Activated B cell treated with CpG ODN at 0.5 μM for 24 hours (primary cell): ENCODE measurements at regions not wholly inside any gene's neighbourhood (a gene's known extent, or its start where the extent isn't known, plus 50 kb on each side); places are given as distances from the start of the nearest gene placed in this dataset.

Source experiments
- ATAC-seq: fragments of 200-7000 bp; cut with Tn5 transposase; one replicate; pipeline ENCODE4 v1.10.0; 2021; ENCODE audit warnings: low read depth, mild to moderate bottlenecking, moderate library complexity
- CTCF ChIA-PET: fragments of 350-600 bp; sonication (Branson Sonifier 250); formaldehyde crosslinking; loops from one replicate; lab custom pipeline; 2021; ENCODE audit warnings: antibody characterized with exemption; lab: Charles Lee
- POLR2A ChIA-PET: fragments of 350-600 bp; sonication (Branson Sonifier 250); formaldehyde crosslinking; loops from one replicate; lab custom pipeline; 2021; ENCODE audit warnings: antibody characterized with exemption; lab: Charles Lee
- DNase-seq: peaks from one replicate; pipeline ENCODE4 v3.0.0; 2022
- H3K27ac Mint-ChIP-seq: one replicate; pipeline ENCODE4 v1.8.0; 2020; ENCODE audit warnings: mixed read lengths
- H3K27me3 Mint-ChIP-seq: one replicate; pipeline ENCODE4 v1.8.0; 2021; ENCODE audit warnings: mixed read lengths
- H3K36me3 Mint-ChIP-seq: one replicate; pipeline ENCODE4 v1.8.0; 2021; ENCODE audit warnings: low read depth, mixed read lengths
- H3K4me1 Mint-ChIP-seq: one replicate; pipeline ENCODE4 v1.8.0; 2021; ENCODE audit warnings: mixed read lengths
- H3K4me3 Mint-ChIP-seq: one replicate; pipeline ENCODE4 v1.8.0; 2020; ENCODE audit warnings: mild to moderate bottlenecking, mixed read lengths
- H3K9me3 Mint-ChIP-seq: one replicate; pipeline ENCODE4 v1.8.0; 2020; ENCODE audit warnings: mixed read lengths
- CTCF ChIP-seq: fragments of 200-600 bp; IDR thresholded peaks from one replicate; pipeline ENCODE4 v1.8.0; 2022; ENCODE audit warnings: antibody characterized with exemption, mild to moderate bottlenecking
- intact Hi-C: fragments of 100-400 bp; cut with micrococcal nuclease; formaldehyde crosslinking; loops from one replicate; pipeline ENCODE4 v1.15.1; 2024

GRCh38 chr1:22259551-22260282, 116.8 kb upstream of the WNT4 start:
- no peak overlapping the region for H3K4me3 Mint-ChIP-seq
- DNase-seq = no peak
- H3K27me3 Mint-ChIP-seq = peaks cover 3% of the 10 kb centered on the region
- no peak for ATAC-seq
- no peak overlapping the region for H3K27ac Mint-ChIP-seq
- H3K4me1 Mint-ChIP-seq = peaks cover 8% of the 10 kb centered on the region
- no peaks in the 10 kb centered on the region for H3K9me3 Mint-ChIP-seq
- no peak for TF ChIP-seq CTCF
- H3K36me3 Mint-ChIP-seq = no peaks in the 10 kb centered on the region
- intact Hi-C loops = no loop called here
- ChIA-PET CTCF (no interaction called here), POLR2A (no interaction called here)

GRCh38 chr1:22260860-22261432, 118.0 kb upstream of the WNT4 start:
- POLR2A ChIA-PET = no interaction called here
- intact Hi-C loops = no loop called here
- peaks cover 8% of the 10 kb centered on the region for H3K4me1 Mint-ChIP-seq
- no peak overlapping the region for H3K4me3 Mint-ChIP-seq
- CTCF ChIA-PET = no interaction called here
- H3K9me3 Mint-ChIP-seq = no peaks in the 10 kb centered on the region
- DNase-seq (no peak), ATAC-seq (no peak)
- no peak overlapping the region for H3K27ac Mint-ChIP-seq
- no peaks in the 10 kb centered on the region for H3K36me3 Mint-ChIP-seq
- TF ChIP-seq CTCF = no peak
- H3K27me3 Mint-ChIP-seq = peaks cover 3% of the 10 kb centered on the region

GRCh38 chr1:22261580-22261979, 118.7 kb upstream of the WNT4 start:
- ChIA-PET POLR2A (no interaction called here), CTCF (no interaction called here)
- ATAC-seq (no peak), DNase-seq (no peak)
- TF ChIP-seq CTCF = no peak
- H3K9me3 Mint-ChIP-seq = no peaks in the 10 kb centered on the region
- intact Hi-C loops = no loop called here
- peaks cover 8% of the 10 kb centered on the region for H3K4me1 Mint-ChIP-seq
- H3K27ac Mint-ChIP-seq = no peak overlapping the region
- H3K4me3 Mint-ChIP-seq = no peak overlapping the region
- H3K36me3 Mint-ChIP-seq = no peaks in the 10 kb centered on the region
- H3K27me3 Mint-ChIP-seq = no peaks in the 10 kb centered on the region

GRCh38 chr1:22262583-22262982, 119.7 kb upstream of the WNT4 start:
- DNase-seq (no peak), ATAC-seq (peak; percentile 28)
- no peaks in the 10 kb centered on the region for H3K27me3 Mint-ChIP-seq
- ChIA-PET POLR2A (interaction anchor here (0.6 kb wide), 1 partner anchor 1202 kb away, joined by 4 read pairs; no protein-coding TSS in a partner anchor), CTCF (no interaction called here)
- TF ChIP-seq CTCF = no peak
- H3K4me3 Mint-ChIP-seq = no peak overlapping the region
- intact Hi-C loops = no loop called here
- H3K9me3 Mint-ChIP-seq = no peaks in the 10 kb centered on the region
- H3K27ac Mint-ChIP-seq = no peak overlapping the region
- H3K4me1 Mint-ChIP-seq = peaks cover 8% of the 10 kb centered on the region
- no peaks in the 10 kb centered on the region for H3K36me3 Mint-ChIP-seq

- no peaks in the 10 kb centered on the region for H3K9me3 Mint-ChIP-seq
- CTCF ChIA-PET = no interaction called here
- ATAC-seq (no peak), DNase-seq (no peak)
- peaks cover 5% of the 10 kb centered on the region for H3K27me3 Mint-ChIP-seq
- POLR2A ChIA-PET = no interaction called here
- H3K4me3 Mint-ChIP-seq = no peak overlapping the region
- peaks cover 8% of the 10 kb centered on the region for H3K4me1 Mint-ChIP-seq
- H3K36me3 Mint-ChIP-seq = no peaks in the 10 kb centered on the region
- H3K27ac Mint-ChIP-seq = no peak overlapping the region
- TF ChIP-seq CTCF = no peak
- intact Hi-C loops = no loop called here
These were observed 120.5 kb upstream of the WNT4 start for GRCh38 chr1:22263359-22263758.
